ENCODE measurements at regions not wholly inside any gene's neighbourhood (a gene's known extent, or its start where the extent isn't known, plus 50 kb on each side); places are given as distances from the start of the nearest gene placed in this dataset.

GRCh38 chr15:58279106-58279505 is 140.9 kb downstream of the AQP9 start:
- intact Hi-C loops (cut with DNase I) = loop anchor here in 1 of 2 donors (10.0 kb wide), 1 partner anchor 276 kb away; no protein-coding TSS in a partner anchor
- Histone ChIP-seq H3K27me3 (peaks cover 5% of the 10 kb centered on the region), H3K9me3 (replicated peaks in 1 of 3) (no peaks in the 10 kb centered on the region), H3K4me3 (no peak overlapping the region), H3K27ac (no peak overlapping the region), H3K4me1 (replicated peaks in 1 of 2) (no peaks in the 10 kb centered on the region), H3K36me3 (replicated peaks in 1 of 2) (no peaks in the 10 kb centered on the region)
- no peak for TF ChIP-seq CTCF (IDR thresholded peaks at IDR 0.05)
- no peak for TF ChIP-seq POLR2A (IDR thresholded peaks at IDR 0.05)
- 65 to 80% (median 70%) methylated on average over 3 of the region's 3 CpGs for WGBS, 4 donors
- no peak for DNase-seq

GRCh38 chr15:58279654-58280053 is 141.5 kb downstream of the AQP9 start:
- no peak for DNase-seq
- intact Hi-C loops (cut with DNase I) = loop anchor here in 1 of 2 donors (10.0 kb wide), 1 partner anchor 275 kb away; no protein-coding TSS in a partner anchor
- peaks cover 5% of the 10 kb centered on the region for H3K27me3 ChIP-seq
- no peak for TF ChIP-seq CTCF (IDR thresholded peaks at IDR 0.05)
- TF ChIP-seq POLR2A (IDR thresholded peaks at IDR 0.05) = no peak
- no peak overlapping the region for H3K27ac ChIP-seq
- H3K9me3 ChIP-seq (replicated peaks in 1 of 3) = no peaks in the 10 kb centered on the region
- no peaks in the 10 kb centered on the region for H3K36me3 ChIP-seq (replicated peaks in 1 of 2)
- H3K4me3 ChIP-seq = no peak overlapping the region
- WGBS, 4 donors = 77 to 87% (median 86%) methylated on average over 2 of the region's 2 CpGs
- H3K4me1 ChIP-seq (replicated peaks in 1 of 2) = no peaks in the 10 kb centered on the region

- Histone ChIP-seq H3K9me3 (replicated peaks in 1 of 3) (no peaks in the 10 kb centered on the region), H3K4me3 (no peak overlapping the region), H3K27ac (no peak overlapping the region), H3K27me3 (no peaks in the 10 kb centered on the region), H3K36me3 (replicated peaks in 1 of 2) (no peaks in the 10 kb centered on the region), H3K4me1 (replicated peaks in 1 of 2) (no peaks in the 10 kb centered on the region)
- 58 to 83% (median 74%) methylated on average over 3 of the region's 3 CpGs for WGBS, 4 donors
- no peak for DNase-seq
- TF ChIP-seq POLR2A (IDR thresholded peaks at IDR 0.05) = no peak
- no peak for TF ChIP-seq CTCF (IDR thresholded peaks at IDR 0.05)
- intact Hi-C loops (cut with DNase I) = no loop called here
Observed at GRCh38 chr15:58282060-58282708, 144.0 kb downstream of the AQP9 start.

- Histone ChIP-seq H3K36me3 (replicated peaks in 1 of 2) (no peaks in the 10 kb centered on the region), H3K27me3 (no peaks in the 10 kb centered on the region), H3K4me1 (replicated peaks in 1 of 2) (no peaks in the 10 kb centered on the region), H3K27ac (no peak overlapping the region), H3K9me3 (replicated peaks in 1 of 3) (no peaks in the 10 kb centered on the region), H3K4me3 (no peak overlapping the region)
- TF ChIP-seq CTCF (IDR thresholded peaks at IDR 0.05) (no peak), POLR2A (IDR thresholded peaks at IDR 0.05) (no peak)
- WGBS, 4 donors = 86 to 94% (median 92%) methylated on average over 3 of the region's 3 CpGs
- DNase-seq = no peak
- intact Hi-C loops (cut with DNase I) = no loop called here
Observed at GRCh38 chr15:58283302-58283701, 145.1 kb downstream of the AQP9 start.
